HepG2 (cell line): ENCODE measurements at regions not wholly inside any gene's neighbourhood (a gene's known extent, or its start where the extent isn't known, plus 50 kb on each side); places are given as distances from the start of the nearest gene placed in this dataset.
A peak's percentile ranks its signal among the peaks of the same experiment; 100 is the strongest.

ENCODE experiments used
- ATAC-seq: fragments of 200-7000 bp; cut with Tn5 transposase; 3 replicates; pipeline ENCODE4 v1.9.1; 2020; ENCODE audit warnings: mild to moderate bottlenecking, moderate library complexity
- BruUV-seq: library from RNA; stranded (reverse); fragments of 400-500 nt; replicated peaks from 2 replicates; lab custom pipeline; 2021; lab: Mats Ljungman, UMichigan
- CTCF ChIA-PET: fragments of 300-600 bp; formaldehyde crosslinking; extraction: SDS; loops from one replicate; lab custom pipeline; 2021; ENCODE audit warnings: low total read pairs, inconsistent platforms, low intra/inter-chr PET ratio; lab: Yijun Ruan, JAX
- POLR2A ChIA-PET: fragments of 350-600 bp; sonication (Branson Sonifier 250); formaldehyde crosslinking; loops from one replicate; lab custom pipeline; 2020; ENCODE audit warnings: antibody characterized with exemption, inconsistent platforms; lab: Yijun Ruan, JAX
- DNase-seq: peaks from one replicate; pipeline ENCODE4 v3.0.0-alpha.2; 2015; ENCODE audit warnings: low spot score
- FAIRE-seq: peaks from 3 replicates; lab custom pipeline; 2011; peaks lifted over from hg19 to GRCh38; lab: Jason Lieb, UNC
- H2AFZ ChIP-seq: one replicate; pipeline ENCODE4 v1.6.1; 2011; ENCODE audit warnings: low read length, inconsistent platforms
- H3K27ac ChIP-seq: fragments of 300-600 bp; 3 replicates; pipeline ENCODE4 v1.8.0; 2011; ENCODE audit warnings: mixed run types, mild to moderate bottlenecking, mixed read lengths, low read length, inconsistent platforms; ENCODE audit not compliant: insufficient read depth; ENCODE audit errors: extremely low read length
- H3K27me3 ChIP-seq, 2 experiments: fragments of 200-600 bp in 1 of 2; 2 replicates in 1 of 2; 3 replicates in 1 of 2; pipeline versions ENCODE4 v1.6.0 to v1.8.0; 2011; ENCODE audit warnings: low read length in 2 of 2, mild to moderate bottlenecking in 2 of 2, moderate library complexity in 2 of 2, inconsistent platforms in 1 of 2; ENCODE audit not compliant: insufficient read depth in 2 of 2, control insufficient read depth in 1 of 2
- H3K36me3 ChIP-seq, 2 experiments: fragments of 200-600 bp in 1 of 2; replicated peaks in 1 of 2; 2 replicates in 1 of 2; 3 replicates in 1 of 2; pipeline versions ENCODE4 v1.5.1 to v1.8.0; 2011; ENCODE audit warnings: low read length in 2 of 2, inconsistent platforms in 1 of 2; ENCODE audit not compliant: insufficient read depth in 2 of 2, control insufficient read depth in 1 of 2
- H3K4me1 ChIP-seq: 2 replicates; pipeline ENCODE4 v1.5.1; 2012; ENCODE audit warnings: low read length, inconsistent platforms; ENCODE audit not compliant: insufficient read depth
- H3K4me2 ChIP-seq: 2 replicates; pipeline ENCODE4 v1.6.0; 2011; ENCODE audit warnings: low read depth, low read length, inconsistent platforms
- H3K4me3 ChIP-seq, 3 experiments: fragments of 200-600 bp in 1 of 3; sonication (generic), shearing (Covaris generic) in 1 of 3; replicated peaks in 1 of 3; 2 replicates each; pipeline ENCODE4 v1.5.1; 2011 to 2016; ENCODE audit warnings: low read length in 3 of 3, inconsistent platforms in 2 of 3, low read depth in 2 of 3, mild to moderate bottlenecking in 2 of 3, control low read depth in 1 of 3, mixed read lengths in 1 of 3; ENCODE audit not compliant: insufficient read depth in 1 of 3
- H3K79me2 ChIP-seq: one replicate; pipeline ENCODE4 v1.6.1; 2011; ENCODE audit warnings: low read length, inconsistent platforms; ENCODE audit not compliant: insufficient read depth
- H3K9ac ChIP-seq: 2 replicates; pipeline ENCODE4 v1.6.0; 2011; ENCODE audit warnings: mild to moderate bottlenecking, low read depth, low read length, inconsistent platforms; ENCODE audit not compliant: insufficient read depth
- H3K9me3 ChIP-seq: 2 replicates; pipeline ENCODE4 v1.5.1; 2012; ENCODE audit warnings: mild to moderate bottlenecking, low read length
- H4K20me1 ChIP-seq: 2 replicates; pipeline ENCODE4 v1.6.0; 2011; ENCODE audit warnings: inconsistent platforms, mild to moderate bottlenecking, low read length, moderate library complexity; ENCODE audit not compliant: insufficient read depth
- CEBPB ChIP-seq: IDR thresholded peaks from 2 replicates; pipeline ENCODE4 v1.6.1; 2011; ENCODE audit warnings: low read depth, low read length, improper control_type of control experiment, borderline replicate concordance
- GABPA ChIP-seq, 2 experiments: IDR thresholded peaks; 2 replicates each; pipeline ENCODE4 v1.6.1; 2011 to 2016; ENCODE audit warnings: low read depth in 2 of 2, low read length in 1 of 2, missing biosample characterization in 1 of 2, missing genetic modification characterization in 1 of 2
- GATAD2A ChIP-seq: IDR thresholded peaks from 2 replicates; pipeline ENCODE4 v1.6.1; 2016
- JARID2 ChIP-seq: sonication (generic); formaldehyde crosslinking; IDR thresholded peaks from 2 replicates; pipeline ENCODE4 v1.8.1; 2023; ENCODE audit warnings: missing genetic modification reagents, inconsistent platforms; ENCODE audit not compliant: insufficient replicate concordance
- ZKSCAN8 ChIP-seq: IDR thresholded peaks from 2 replicates; pipeline ENCODE4 v1.6.1; 2016; ENCODE audit warnings: borderline replicate concordance, missing genetic modification reagents, missing compliant biosample characterization
- ZNF17 ChIP-seq: sonication (generic); formaldehyde crosslinking; IDR thresholded peaks from 2 replicates; pipeline ENCODE4 v1.5.0; 2020; ENCODE audit warnings: mild to moderate bottlenecking, missing genetic modification reagents
- ZNF3 ChIP-seq: IDR thresholded peaks from 2 replicates; pipeline ENCODE4 v1.7.0; 2017; ENCODE audit warnings: inconsistent platforms
- ZNF34 ChIP-seq: sonication (generic); formaldehyde crosslinking; IDR thresholded peaks from 2 replicates; pipeline ENCODE4 v1.4.0; 2020; ENCODE audit warnings: mild to moderate bottlenecking, missing genetic modification reagents, borderline replicate concordance
- ZNF343 ChIP-seq: sonication (generic); formaldehyde crosslinking; IDR thresholded peaks from 2 replicates; pipeline ENCODE4 v1.4.0; 2020; ENCODE audit warnings: mild to moderate bottlenecking, missing genetic modification reagents
- WGBS: methylation state at CpG from one replicate; pipeline ENCODE4 v1.1.6; 2017; ENCODE audit warnings: low lambda C conversion rate; 5-methylcytosine and 5-hydroxymethylcytosine counted together
- in situ Hi-C: cut with HindIII; loops from 2 replicates; pipeline ENCODE4 v1.10.0; 2017; ENCODE audit warnings: low pct_unique_long_range_greater_than_20kb; ENCODE audit not compliant: extremely low pct_ligation_motif_present
- intact Hi-C: fragments of 100-400 bp; cut with micrococcal nuclease; formaldehyde crosslinking; loops from one replicate; pipeline ENCODE4 v1.10.0; 2022; ENCODE audit not compliant: unreplicated experiment
- TF ChIP-seq, protein P1 (sequence below): sonication (generic); formaldehyde crosslinking; IDR thresholded peaks from 2 replicates; pipeline ENCODE4 v1.4.0; 2020; ENCODE audit warnings: mild to moderate bottlenecking, missing genetic modification reagents

DNA sequence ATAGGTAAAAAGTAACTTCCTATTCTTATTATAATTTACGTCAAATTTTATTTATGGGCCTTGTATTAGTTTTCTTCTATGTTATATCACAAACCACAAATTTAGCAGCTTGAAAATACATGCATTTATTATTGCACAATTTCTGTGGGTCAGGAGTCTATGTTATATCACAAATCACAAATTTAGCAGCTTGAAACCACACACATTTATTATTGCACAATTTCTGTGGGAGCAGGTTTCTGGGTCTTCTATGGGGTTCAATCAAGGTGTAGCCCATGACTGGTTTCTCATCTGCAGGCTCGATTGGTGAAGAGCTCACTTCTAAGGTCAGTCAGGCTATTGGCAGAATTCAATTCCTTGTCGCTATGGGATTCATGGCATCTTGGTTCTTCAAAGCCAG lies 332.7 kb upstream of the HAND2 start:
- no TSS peak for BruUV-seq
- H3K27me3 ChIP-seq: no peaks in the 10 kb centered on the region
- H3K79me2 ChIP-seq: no peaks in the 10 kb centered on the region
- in situ Hi-C loops: no loop called here
- FAIRE-seq (no peak), ATAC-seq (no peak)
- no peak for TF ChIP-seq GATAD2A (CRISPR knock-in tag)
- peak; percentile 62; the same call in 1 of the 2 replicates for TF ChIP-seq CEBPB
- TF ChIP-seq, all 625 proteins: peak for 1
- no peak for DNase-seq
- Histone ChIP-seq H3K9ac (no peak overlapping the region), H3K9me3 (no peaks in the 10 kb centered on the region), H4K20me1 (no peaks in the 10 kb centered on the region), H3K36me3 (no peaks in the 10 kb centered on the region), H3K27ac (no peak overlapping the region), H2AFZ (no peak overlapping the region), H3K4me3 (no peak overlapping the region), H3K4me2 (no peak overlapping the region), H3K4me1 (no peaks in the 10 kb centered on the region)
- ChIA-PET CTCF (no interaction called here), POLR2A (no interaction called here)
- WGBS: 14% methylated on average over 3 of the region's 3 CpGs
- intact Hi-C loops: no loop called here

DNA sequence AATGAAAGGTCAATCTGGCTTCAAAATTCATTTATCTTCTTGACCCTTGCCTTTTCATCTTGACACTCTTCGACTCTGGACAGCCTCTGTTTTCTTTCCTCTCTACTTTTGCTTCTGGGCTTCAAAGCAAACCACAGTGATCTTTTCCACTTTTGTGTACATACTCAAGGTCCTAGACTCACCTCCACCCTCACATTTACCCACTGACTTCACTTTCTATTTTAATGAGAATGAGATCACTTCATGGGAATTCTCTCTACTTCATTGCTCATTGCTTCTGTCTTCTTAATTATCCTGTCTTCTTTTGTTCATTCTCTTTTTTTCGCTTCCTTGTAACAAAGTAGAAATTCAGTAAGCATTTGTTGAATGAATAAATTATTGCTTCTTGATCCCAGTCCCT lies 330.1 kb upstream of the HAND2 start:
- in situ Hi-C loops (no loop called here), intact Hi-C loops (no loop called here)
- CTCF ChIA-PET: no interaction called here
- Histone ChIP-seq H3K4me1 (no peaks in the 10 kb centered on the region), H2AFZ (no peak overlapping the region), H3K9ac (no peak overlapping the region), H3K27me3 (no peaks in the 10 kb centered on the region), H3K9me3 (no peaks in the 10 kb centered on the region), H4K20me1 (no peaks in the 10 kb centered on the region), H3K79me2 (no peaks in the 10 kb centered on the region), H3K27ac (no peak overlapping the region), H3K36me3 (no peaks in the 10 kb centered on the region), H3K4me2 (no peak overlapping the region), H3K4me3 (no peak overlapping the region)
- DNase-seq: no peak
- POLR2A ChIA-PET: no interaction called here
- TF ChIP-seq ZNF3 (CRISPR knock-in tag) (no peak), ZNF34 (CRISPR knock-in tag) (no peak), ZKSCAN8 (CRISPR knock-in tag) (no peak), ZNF17 (no peak), GABPA (IDR thresholded peaks at IDR 0.05; ENCODE audit: low read depth, low read length) (no peak), GABPA (CRISPR knock-in tag; IDR thresholded peaks at IDR 0.05; ENCODE audit: low read depth) (no peak), JARID2 (no peak), ZNF343 (no peak)
- TF ChIP-seq, protein P1, sequence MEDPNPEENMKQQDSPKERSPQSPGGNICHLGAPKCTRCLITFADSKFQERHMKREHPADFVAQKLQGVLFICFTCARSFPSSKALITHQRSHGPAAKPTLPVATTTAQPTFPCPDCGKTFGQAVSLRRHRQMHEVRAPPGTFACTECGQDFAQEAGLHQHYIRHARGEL (CRISPR knock-in tag): no peak
- BruUV-seq: no TSS peak
- no peak for FAIRE-seq
- ATAC-seq: no peak
- 4% methylated on average over 2 of the region's 2 CpGs for WGBS
